ENCODE measurements at regions not wholly inside any gene's neighbourhood (a gene's known extent, or its start where the extent isn't known, plus 50 kb on each side); places are given as distances from the start of the nearest gene placed in this dataset.

GRCh38 chr4:156710365-156711192, 261.0 kb downstream of the PDGFC start:
- no peak for DNase-seq (ENCODE audit: low read depth)

GRCh38 chr4:156705311-156705710, 266.3 kb downstream of the PDGFC start:
- peak; percentile 8 for DNase-seq (ENCODE audit: low read depth)

GRCh38 chr4:156695163-156695562, 276.4 kb downstream of the PDGFC start:
- DNase-seq (ENCODE audit: low read depth): no peak

DNA sequence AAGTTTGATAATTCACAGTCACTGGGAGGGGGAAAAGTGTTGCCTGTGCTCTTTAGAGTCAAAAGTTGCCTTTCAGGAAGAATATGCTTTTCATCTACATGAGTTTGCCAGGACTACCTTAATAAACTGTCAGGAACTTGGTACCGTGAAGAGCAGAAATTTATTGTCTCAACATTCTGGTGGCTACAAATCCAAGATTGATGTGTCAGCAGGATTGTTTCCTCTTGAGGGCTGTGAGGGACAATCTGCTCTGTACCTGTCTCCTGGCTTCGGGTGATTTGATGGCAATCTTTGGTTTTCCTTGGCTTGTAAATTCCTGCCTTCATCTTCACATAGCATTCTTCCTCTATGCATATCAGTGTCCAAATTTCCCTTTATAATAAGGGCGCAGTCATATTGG, 277.2 kb downstream of the PDGFC start:
- no peak for DNase-seq (ENCODE audit: low read depth)

GRCh38 chr4:156693557-156693956, 278.0 kb downstream of the PDGFC start:
- no peak for DNase-seq (ENCODE audit: low read depth)

DNA sequence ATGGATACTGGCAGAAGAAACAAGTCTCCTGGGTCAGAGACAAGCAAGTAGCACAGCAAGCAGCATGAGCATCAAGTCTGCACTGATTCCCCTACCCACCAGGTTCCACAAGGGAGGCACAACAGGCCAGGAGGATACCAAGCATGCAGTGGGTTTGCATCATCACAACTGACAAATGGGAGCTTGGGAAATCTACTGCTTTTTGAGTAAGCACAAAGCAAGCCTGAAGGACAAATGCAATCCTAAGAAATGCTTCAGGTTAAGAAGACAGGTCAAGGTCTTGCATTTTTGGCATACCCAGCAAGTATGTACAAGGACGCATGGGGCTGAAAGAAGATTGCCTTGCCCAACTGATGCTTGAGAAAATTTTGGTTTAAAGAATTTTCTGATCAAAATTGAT, 279.6 kb downstream of the PDGFC start:
- DNase-seq (ENCODE audit: low read depth): no peak

GRCh38 chr4:156690572-156690971, 281.0 kb downstream of the PDGFC start:
- no peak for DNase-seq (ENCODE audit: low read depth)

DNA sequence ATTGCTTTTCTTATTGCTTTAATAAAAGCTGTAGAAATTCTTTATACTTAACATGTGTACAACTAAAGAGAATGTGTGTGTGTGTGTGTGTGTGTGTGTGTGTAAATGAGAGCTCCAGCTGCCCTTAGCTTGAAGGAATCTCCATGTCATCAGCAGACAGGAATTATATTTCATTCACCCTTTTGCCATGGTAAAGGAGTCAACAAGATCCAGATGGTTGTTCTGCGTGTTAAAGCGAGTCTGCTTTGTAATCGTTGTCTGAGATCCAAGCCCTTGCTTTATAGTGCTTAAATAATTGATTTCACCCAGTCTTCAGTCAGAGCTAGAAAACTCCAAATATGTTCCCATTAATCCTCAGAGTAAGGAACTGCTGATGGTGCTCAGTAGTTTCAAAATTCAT, 285.5 kb downstream of the PDGFC start:
- peak; percentile 91 for DNase-seq (ENCODE audit: low read depth)

DNA sequence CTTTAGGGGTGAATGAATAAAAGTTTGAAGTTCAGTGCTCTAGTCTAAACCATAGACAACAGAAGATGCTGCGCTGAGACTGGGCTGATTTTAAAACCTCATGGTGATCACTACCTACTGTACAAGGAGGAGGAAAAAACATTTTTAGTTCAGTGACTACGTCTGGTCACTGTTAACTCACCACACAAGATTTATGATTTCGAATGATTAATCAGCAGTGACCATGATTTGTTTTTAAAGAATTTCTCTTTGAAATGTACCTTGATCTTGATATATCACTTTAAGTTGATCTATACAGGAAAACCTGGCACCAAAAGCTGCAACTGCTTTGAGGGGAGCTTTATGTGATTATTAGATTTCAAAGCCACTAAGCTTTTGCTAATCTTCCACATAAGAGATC, 286.3 kb downstream of the PDGFC start:
- no peak for DNase-seq (ENCODE audit: low read depth)

DNA sequence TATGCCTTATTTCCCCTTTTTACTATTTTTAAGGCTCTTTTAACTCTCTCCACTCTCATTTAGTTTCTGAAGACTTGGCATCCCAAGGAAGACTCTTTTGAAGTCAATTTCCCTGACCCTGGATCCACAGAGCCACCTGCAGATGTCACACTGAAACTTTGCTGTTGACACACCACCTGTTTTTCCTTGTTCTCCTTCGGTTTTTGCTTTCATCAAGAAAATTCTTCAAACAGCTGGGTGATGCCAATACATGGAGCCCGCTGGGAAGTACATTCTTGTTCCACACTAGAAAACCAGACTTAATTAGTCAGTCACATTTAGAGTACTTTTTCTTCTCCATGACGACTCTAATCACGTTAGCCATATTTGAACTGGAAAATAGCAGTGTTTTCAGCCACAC, 293.9 kb downstream of the PDGFC start:
- DNase-seq (ENCODE audit: low read depth): no peak

DNA sequence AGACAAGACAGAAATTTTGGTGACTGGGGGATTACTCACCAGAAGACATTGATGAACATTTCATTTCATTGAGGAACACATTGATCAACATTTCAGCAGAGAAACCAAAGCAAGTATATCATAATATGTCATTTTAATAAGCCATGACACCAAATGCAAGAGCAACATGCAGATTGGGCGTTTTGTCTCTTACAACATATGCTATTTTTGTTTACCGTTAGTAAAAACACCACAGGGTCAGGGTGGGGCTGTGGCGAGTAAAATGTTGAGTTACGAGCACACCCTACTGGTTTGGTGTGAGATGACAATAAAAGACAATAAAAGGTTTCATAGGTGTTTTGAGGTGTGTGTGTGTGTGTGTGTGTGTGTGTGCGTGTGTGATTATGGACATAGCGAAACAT, 294.5 kb downstream of the PDGFC start:
- DNase-seq (ENCODE audit: low read depth): no peak

DNA sequence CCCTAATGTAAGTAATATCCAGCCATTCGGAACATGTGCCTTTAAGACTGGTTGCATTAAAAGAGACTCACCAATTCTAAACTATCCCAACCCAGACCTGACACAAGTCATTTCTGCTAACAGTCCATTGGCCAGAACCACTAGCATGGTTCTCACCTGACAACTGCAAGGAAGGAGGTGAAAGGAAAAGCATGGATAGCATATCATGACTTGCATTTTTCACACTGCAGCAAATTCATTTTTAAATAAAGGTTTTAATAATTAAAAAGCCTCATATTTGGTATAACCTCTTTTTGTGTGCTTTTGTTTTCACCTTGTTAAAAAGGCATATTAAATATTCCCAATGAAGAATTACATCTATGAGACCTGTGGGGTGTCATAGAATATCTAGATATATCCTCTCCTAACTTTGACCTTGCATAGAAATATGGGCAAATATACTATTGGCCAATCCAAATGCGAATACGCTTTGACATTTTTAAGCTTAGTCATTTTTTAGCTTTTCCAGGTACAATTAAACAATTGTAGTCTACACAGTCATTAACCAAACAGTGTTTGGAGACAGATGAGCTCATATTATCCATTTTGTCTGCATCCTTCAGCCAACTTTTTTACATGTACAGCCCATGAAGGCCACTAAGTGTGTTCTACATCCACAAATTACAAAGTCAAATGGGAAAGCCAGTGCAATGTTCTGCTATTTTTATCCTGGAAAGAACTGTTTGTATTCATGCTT, 295.3 kb downstream of the PDGFC start:
- no peak for DNase-seq (ENCODE audit: low read depth)

GRCh38 chr4:156673483-156673882, 298.1 kb downstream of the PDGFC start:
- no peak for DNase-seq (ENCODE audit: low read depth)

GRCh38 chr4:156672492-156673305, 298.9 kb downstream of the PDGFC start:
- no peak for DNase-seq (ENCODE audit: low read depth)

DNA sequence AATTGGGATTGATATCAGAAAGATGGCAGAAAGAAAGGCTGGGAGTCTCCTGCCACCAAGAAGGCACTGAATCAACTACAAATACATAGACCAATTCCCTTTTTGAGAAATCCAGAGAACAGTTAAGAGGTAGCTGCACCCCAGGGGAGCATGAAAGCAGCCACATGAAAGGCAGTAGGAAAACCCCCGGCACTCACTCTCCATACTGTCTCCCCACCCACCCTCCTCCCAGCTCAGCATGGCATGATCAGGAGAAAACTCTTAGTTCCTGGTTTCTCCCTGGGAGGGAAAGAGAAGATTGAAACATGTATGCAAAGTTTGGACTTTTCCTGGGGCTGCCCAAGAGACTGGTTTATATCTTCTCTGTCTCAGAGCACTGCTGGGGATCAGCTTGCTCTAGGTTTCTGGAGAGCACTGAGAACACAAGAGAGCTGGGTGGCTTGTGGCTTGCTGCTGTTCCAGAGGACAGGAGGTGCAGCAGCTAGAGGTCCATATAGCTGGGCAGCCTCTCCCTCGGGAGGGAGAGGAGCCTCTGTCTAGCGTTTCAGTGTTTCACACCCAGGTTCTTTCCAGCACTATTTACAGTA, 305.7 kb downstream of the PDGFC start:
- no peak for DNase-seq (ENCODE audit: low read depth)

DNA sequence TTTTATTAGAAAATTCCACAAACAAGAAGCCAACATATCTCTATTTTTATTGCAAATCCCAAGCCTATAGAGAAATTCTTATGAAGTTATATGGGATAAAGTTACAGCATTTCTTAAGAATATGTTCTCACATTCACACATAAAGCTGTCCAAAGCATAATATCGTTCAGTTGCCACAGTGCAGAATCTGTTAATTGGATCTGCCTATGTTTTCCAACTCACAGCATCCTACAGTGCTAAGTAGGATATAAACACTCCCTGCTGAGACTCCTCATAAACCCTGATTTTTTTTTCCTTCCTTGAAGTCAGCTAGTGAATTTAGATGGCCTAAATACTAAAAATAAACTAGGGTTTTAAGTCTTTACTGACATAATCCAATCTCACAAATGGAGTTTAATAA, 307.9 kb downstream of the PDGFC start:
- no peak for DNase-seq (ENCODE audit: low read depth)

- no peak for DNase-seq (ENCODE audit: low read depth)
These were observed 308.7 kb downstream of the PDGFC start for GRCh38 chr4:156662921-156663320.

GRCh38 chr4:156661555-156661954, 310.0 kb downstream of the PDGFC start:
- DNase-seq (ENCODE audit: low read depth): no peak

DNA sequence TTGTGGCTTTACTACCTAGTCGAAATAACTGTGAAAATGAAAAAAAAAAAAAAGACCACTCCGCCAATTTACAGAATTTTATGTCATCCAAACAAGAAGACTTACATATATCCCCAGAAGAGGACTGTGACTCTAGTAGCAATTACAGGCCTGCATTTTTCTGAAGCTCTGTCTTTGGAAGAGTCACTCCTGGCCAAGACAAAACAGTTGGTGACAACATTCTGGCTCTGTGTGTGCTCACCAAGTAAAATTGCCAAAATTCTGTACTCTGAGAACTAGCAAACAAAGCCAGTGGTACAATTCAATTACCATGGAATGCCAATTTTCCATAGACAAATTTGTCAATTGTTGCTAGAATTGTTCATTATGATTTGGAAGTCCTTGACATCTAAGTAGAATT, 311.1 kb downstream of the PDGFC start:
- no peak for DNase-seq (ENCODE audit: low read depth)

DNA sequence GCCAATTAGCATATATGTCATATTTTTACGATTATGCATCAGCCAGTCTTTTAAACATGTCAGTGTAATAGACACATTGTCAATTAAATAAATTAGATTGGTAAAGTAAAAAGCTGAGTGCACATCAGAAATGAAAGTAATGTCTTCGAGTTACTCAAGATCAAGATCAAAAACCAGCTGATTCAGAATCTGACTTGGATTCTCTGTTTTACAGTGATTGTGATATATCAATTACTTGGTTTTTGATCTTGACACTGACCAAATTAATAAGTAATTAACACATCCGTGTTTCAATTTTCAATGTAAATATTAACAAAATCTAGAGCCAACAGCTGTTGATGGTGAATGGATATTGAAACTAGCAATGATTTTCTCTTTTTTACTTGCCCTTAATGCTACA, 311.6 kb downstream of the PDGFC start:
- DNase-seq (ENCODE audit: low read depth): no peak

DNA sequence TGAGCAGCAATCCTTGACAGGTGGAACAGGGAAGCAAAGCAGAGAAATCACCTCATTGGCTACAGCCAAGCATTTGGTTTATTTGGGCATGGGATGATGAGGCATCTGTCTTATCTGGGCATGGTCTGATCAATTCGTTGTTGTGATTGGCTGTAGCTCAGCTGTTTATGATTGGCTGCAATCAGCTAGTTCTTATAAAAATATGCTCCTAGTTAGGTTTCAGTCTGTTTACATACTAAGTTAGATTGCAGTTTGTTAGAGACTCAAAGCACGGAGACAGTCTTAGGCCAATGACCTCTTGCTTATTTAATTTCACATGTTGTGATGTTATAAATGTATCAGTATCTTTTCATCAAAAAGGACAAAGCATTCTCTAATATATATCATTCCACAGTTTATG, 312.0 kb downstream of the PDGFC start:
- DNase-seq (ENCODE audit: low read depth): no peak

DNA sequence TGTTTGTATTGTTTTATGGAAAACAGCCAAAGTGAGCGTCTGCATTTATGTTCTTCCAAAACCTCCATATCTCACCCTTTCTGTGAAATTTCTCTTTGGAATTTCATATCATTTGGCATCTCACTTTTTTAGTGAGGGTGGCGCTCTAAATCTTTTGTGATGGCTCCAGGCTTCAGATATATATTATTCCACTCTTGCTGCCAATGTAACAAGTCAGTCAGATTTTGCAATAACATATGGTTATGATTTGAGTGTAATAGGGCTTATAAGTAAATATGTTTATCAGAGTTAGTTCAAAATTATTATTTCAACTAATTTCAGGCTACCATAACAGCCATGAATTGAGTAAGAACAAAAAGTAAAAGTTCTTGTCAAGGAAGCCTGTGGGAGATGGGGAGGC, 314.7 kb downstream of the PDGFC start:
- no peak for DNase-seq (ENCODE audit: low read depth)
